ENCODE measurements at regions not wholly inside any gene's neighbourhood (a gene's known extent, or its start where the extent isn't known, plus 50 kb on each side); places are given as distances from the start of the nearest gene placed in this dataset.

- in situ Hi-C loops (cut with MboI; ENCODE audit: low sequenced_read_pairs in 4 of 4), result no loop called here
- no peaks in the 10 kb centered on the region for H3K4me1 ChIP-seq
These were observed 54.7 kb upstream of the ITPKB start for GRCh38 chr1:226793620-226794276.

GRCh38 chr1:226792368-226792767 is 53.3 kb upstream of the ITPKB start:
- in situ Hi-C loops (cut with MboI; ENCODE audit: low sequenced_read_pairs in 4 of 4), result no loop called here
- DNase-seq (no peak), ATAC-seq (no peak)
- Histone ChIP-seq H3K4me3 (no peak overlapping the region), H3K36me3 (no peaks in the 10 kb centered on the region), H3K27ac (no peak overlapping the region), H3K4me1 (no peaks in the 10 kb centered on the region), H3K9me3 (no peaks in the 10 kb centered on the region), H3K27me3 (no peaks in the 10 kb centered on the region)
- intact Hi-C loops (cut with DNase I; ENCODE audit: low total_unique reads), result no loop called here
- TF ChIP-seq POLR2A (IDR thresholded peaks at IDR 0.05) (no peak), CTCF (IDR thresholded peaks at IDR 0.05 in 4 of 5, conservative IDR thresholded peaks at IDR 0.05 in 1 of 5) (no peak)

More at GRCh38 chr1:226793620-226794276, 54.7 kb upstream of the ITPKB start:
- Histone ChIP-seq H3K27me3 (no peaks in the 10 kb centered on the region), H3K9me3 (no peaks in the 10 kb centered on the region), H3K27ac (no peak overlapping the region), H3K36me3 (no peaks in the 10 kb centered on the region), H3K4me3 (no peak overlapping the region)
- DNase-seq (no peak), ATAC-seq (no peak)
- TF ChIP-seq POLR2A (IDR thresholded peaks at IDR 0.05) (no peak), CTCF (IDR thresholded peaks at IDR 0.05 in 4 of 5, conservative IDR thresholded peaks at IDR 0.05 in 1 of 5) (no peak)
- intact Hi-C loops (cut with DNase I; ENCODE audit: low total_unique reads), result no loop called here

GRCh38 chr1:226790545-226791181 is 51.6 kb upstream of the ITPKB start:
- TF ChIP-seq CTCF (IDR thresholded peaks at IDR 0.05 in 4 of 5, conservative IDR thresholded peaks at IDR 0.05 in 1 of 5) (no peak), POLR2A (IDR thresholded peaks at IDR 0.05) (no peak)
- no peak for ATAC-seq
- no peak for DNase-seq
- in situ Hi-C loops (cut with MboI; ENCODE audit: low sequenced_read_pairs in 4 of 4), result no loop called here
- Histone ChIP-seq H3K4me3 (no peak overlapping the region), H3K27ac (no peak overlapping the region), H3K36me3 (no peaks in the 10 kb centered on the region), H3K27me3 (no peaks in the 10 kb centered on the region), H3K9me3 (no peaks in the 10 kb centered on the region), H3K4me1 (no peaks in the 10 kb centered on the region)
- intact Hi-C loops (cut with DNase I; ENCODE audit: low total_unique reads), result no loop called here

GRCh38 chr1:226788965-226789364 is 49.9 kb upstream of the ITPKB start:
- no peak for TF ChIP-seq POLR2A (IDR thresholded peaks at IDR 0.05)
- no peak for TF ChIP-seq CTCF (IDR thresholded peaks at IDR 0.05 in 4 of 5, conservative IDR thresholded peaks at IDR 0.05 in 1 of 5)
- intact Hi-C loops (cut with DNase I; ENCODE audit: low total_unique reads), result no loop called here
- ATAC-seq (no peak), DNase-seq (no peak)
- in situ Hi-C loops (cut with MboI; ENCODE audit: low sequenced_read_pairs in 4 of 4), result no loop called here
- no peaks in the 10 kb centered on the region for H3K9me3 ChIP-seq
- H3K27ac ChIP-seq, result no peak overlapping the region
- no peaks in the 10 kb centered on the region for H3K27me3 ChIP-seq
- H3K4me3 ChIP-seq, result no peak overlapping the region
- no peaks in the 10 kb centered on the region for H3K4me1 ChIP-seq
- no peaks in the 10 kb centered on the region for H3K36me3 ChIP-seq

All from gastrocnemius medialis (tissue), 4 donors.